IMR-90 (cell line): ENCODE measurements at regions not wholly inside any gene's neighbourhood (a gene's known extent, or its start where the extent isn't known, plus 50 kb on each side); places are given as distances from the start of the nearest gene placed in this dataset.

Source experiments
- ATAC-seq: fragments of 200-7000 bp; cut with Tn5 transposase; 2 replicates; pipeline ENCODE4 v1.9.1; 2020; ENCODE audit warnings: low read depth, mild to moderate bottlenecking, moderate library complexity
- BruUV-seq: library from RNA; stranded (reverse); fragments of 400-500 nt; replicated peaks from 2 replicates; lab custom pipeline; 2021; lab: Mats Ljungman, UMichigan
- CTCF ChIA-PET: fragments of 300-600 bp; formaldehyde crosslinking; extraction: SDS; loops from one replicate; lab custom pipeline; 2021; ENCODE audit warnings: antibody characterized with exemption; lab: Yijun Ruan, JAX
- POLR2A ChIA-PET: fragments of 300-600 bp; sonication (Branson Sonifier 250); formaldehyde crosslinking; loops from one replicate; lab custom pipeline; 2022; ENCODE audit warnings: antibody characterized with exemption; ENCODE audit not compliant: unreplicated experiment; lab: Charles Lee
- DNase-seq: peaks from one replicate; pipeline ENCODE4 v3.0.0; 2013
- H2AFZ ChIP-seq: replicated peaks from 2 replicates; pipeline ENCODE3; 2013; ENCODE audit warnings: low read length, mild to moderate bottlenecking; ENCODE audit not compliant: poor library complexity
- H2AK5ac ChIP-seq: 2 replicates; pipeline ENCODE4 v1.6.1; 2013; ENCODE audit warnings: low read depth, low read length, inconsistent platforms
- H2AK9ac ChIP-seq: replicated peaks from 2 replicates; pipeline ENCODE3; 2013; ENCODE audit warnings: mild to moderate bottlenecking, low read depth, low read length, moderate library complexity; ENCODE audit not compliant: poor library complexity
- H2BK120ac ChIP-seq: 2 replicates; pipeline ENCODE4 v1.6.1; 2013; ENCODE audit warnings: low read depth, low read length, inconsistent platforms
- H2BK15ac ChIP-seq: 3 replicates; pipeline ENCODE4 v1.6.1; 2013; ENCODE audit warnings: low read depth, low read length, inconsistent platforms
- H2BK20ac ChIP-seq: 2 replicates; pipeline ENCODE4 v1.6.1; 2013; ENCODE audit warnings: low read depth, mild to moderate bottlenecking, inconsistent platforms, low read length, moderate library complexity
- H2BK5ac ChIP-seq: 2 replicates; pipeline ENCODE4 v1.6.1; 2013; ENCODE audit warnings: mild to moderate bottlenecking, low read depth, low read length, inconsistent platforms; ENCODE audit not compliant: poor library complexity, severe bottlenecking
- H3K14ac ChIP-seq: replicated peaks from 2 replicates; pipeline ENCODE4 v1.6.1; 2013; ENCODE audit warnings: low read depth, low read length, inconsistent platforms
- H3K18ac ChIP-seq: 2 replicates; pipeline ENCODE4 v1.6.1; 2013; ENCODE audit warnings: low read depth, low read length, control low read depth
- H3K23ac ChIP-seq: 2 replicates; pipeline ENCODE4 v1.6.1; 2013; ENCODE audit warnings: low read depth, low read length, inconsistent platforms
- H3K27ac ChIP-seq: 2 replicates; pipeline ENCODE4 v1.5.1; 2013; ENCODE audit warnings: mild to moderate bottlenecking, control low read depth, low read length; ENCODE audit not compliant: insufficient read depth
- H3K27me3 ChIP-seq: 2 replicates; pipeline ENCODE4 v1.6.1; 2013; ENCODE audit warnings: low read length; ENCODE audit not compliant: control insufficient read depth, insufficient read depth
- H3K36me3 ChIP-seq: 2 replicates; pipeline ENCODE4 v1.6.1; 2013; ENCODE audit warnings: low read length, mixed read lengths; ENCODE audit not compliant: control insufficient read depth, insufficient read depth
- H3K4ac ChIP-seq: 2 replicates; pipeline ENCODE4 v1.6.1; 2013; ENCODE audit warnings: low read depth, low read length, inconsistent platforms
- H3K4me1 ChIP-seq: 2 replicates; pipeline ENCODE4 v1.6.1; 2013; ENCODE audit warnings: low read length, mixed read lengths; ENCODE audit not compliant: control insufficient read depth, insufficient read depth
- H3K4me2 ChIP-seq: 2 replicates; pipeline ENCODE4 v1.6.1; 2013; ENCODE audit warnings: low read depth, mild to moderate bottlenecking, control low read depth, low read length, moderate library complexity
- H3K4me3 ChIP-seq: 2 replicates; pipeline ENCODE4 v1.5.1; 2013; ENCODE audit warnings: low read depth, mild to moderate bottlenecking, control low read depth, low read length, moderate library complexity; ENCODE audit not compliant: insufficient read depth
- H3K56ac ChIP-seq: 2 replicates; pipeline ENCODE4 v1.6.1; 2013; ENCODE audit warnings: low read length, inconsistent platforms; ENCODE audit not compliant: insufficient read depth; ENCODE audit errors: extremely low read depth
- H3K79me1 ChIP-seq, 2 experiments: 2 replicates each; pipeline ENCODE4 v1.6.1; 2013; ENCODE audit warnings: low read length in 2 of 2, inconsistent platforms in 1 of 2, low read depth in 1 of 2
- H3K9ac ChIP-seq: 2 replicates; pipeline ENCODE4 v1.6.1; 2013; ENCODE audit warnings: low read depth, low read length, control low read depth
- H3K9me1 ChIP-seq: 2 replicates; pipeline ENCODE4 v1.6.1; 2013; ENCODE audit warnings: low read length, inconsistent platforms; ENCODE audit not compliant: insufficient read depth
- H3K9me3 ChIP-seq: 2 replicates; pipeline ENCODE4 v1.6.1; 2013; ENCODE audit warnings: low read length; ENCODE audit not compliant: control insufficient read depth, insufficient read depth
- H4K20me1 ChIP-seq: 2 replicates; pipeline ENCODE4 v1.6.1; 2013; ENCODE audit warnings: low read length, inconsistent platforms; ENCODE audit not compliant: insufficient read depth
- H4K5ac ChIP-seq: 2 replicates; pipeline ENCODE4 v1.6.1; 2013; ENCODE audit warnings: mild to moderate bottlenecking, low read depth, low read length, control low read depth
- H4K8ac ChIP-seq, 2 experiments: 2 replicates each; pipeline ENCODE4 v1.6.1; 2013; ENCODE audit warnings: low read depth in 2 of 2, low read length in 2 of 2, control low read depth in 1 of 2, inconsistent platforms in 1 of 2
- H4K91ac ChIP-seq: 2 replicates; pipeline ENCODE4 v1.6.1; 2013; ENCODE audit warnings: low read depth, low read length, inconsistent platforms; ENCODE audit not compliant: insufficient read depth
- BHLHE40 ChIP-seq: fragments of 150-350 bp; IDR thresholded peaks from 2 replicates; pipeline ENCODE4 v1.6.1; 2016; ENCODE audit warnings: mild to moderate bottlenecking, low read depth, low read length
- CEBPB ChIP-seq: IDR thresholded peaks from 2 replicates; pipeline ENCODE4 v1.6.1; 2012; ENCODE audit warnings: low read depth, low read length, improper control_type of control experiment
- MAZ ChIP-seq: IDR thresholded peaks from 2 replicates; pipeline ENCODE4 v1.6.1; 2012; ENCODE audit warnings: low read depth, mild to moderate bottlenecking, low read length, improper control_type of control experiment, moderate library complexity, borderline replicate concordance
- POLR2A ChIP-seq: IDR thresholded peaks from 2 replicates; pipeline ENCODE4 v1.6.1; 2012; ENCODE audit warnings: mild to moderate bottlenecking, low read depth, low read length
- RAD21 ChIP-seq: IDR thresholded peaks from 2 replicates; pipeline ENCODE4 v1.6.1; 2012; ENCODE audit warnings: low read length, improper control_type of control experiment
- WGBS, 2 experiments: methylation state at CpG; one replicate each; pipeline versions ENCODE4 v1.1.5 to v1.1.7; 2013; ENCODE audit warnings: missing lambda C conversion rate in 2 of 2; ENCODE audit not compliant: insufficient read length in 1 of 2; ENCODE audit errors: extremely low coverage in 2 of 2; 5-methylcytosine and 5-hydroxymethylcytosine counted together
- dilution Hi-C: fragments of 300-500 bp; cut with HindIII; formaldehyde crosslinking; loops from one replicate; pipeline ENCODE4 v1.14.3; 2018; ENCODE audit warnings: low sequenced_read_pairs; ENCODE audit not compliant: unreplicated experiment
- in situ Hi-C: fragments of 300-500 bp; cut with MboI; formaldehyde crosslinking; loops from 3 replicates; pipeline ENCODE4 v1.14.3; 2019; ENCODE audit warnings: low sequenced_read_pairs, inconsistent platforms, mixed read lengths
- intact Hi-C: fragments of 100-400 bp; cut with micrococcal nuclease; formaldehyde crosslinking; loops from 2 replicates; pipeline ENCODE4 v1.10.0; 2022

DNA sequence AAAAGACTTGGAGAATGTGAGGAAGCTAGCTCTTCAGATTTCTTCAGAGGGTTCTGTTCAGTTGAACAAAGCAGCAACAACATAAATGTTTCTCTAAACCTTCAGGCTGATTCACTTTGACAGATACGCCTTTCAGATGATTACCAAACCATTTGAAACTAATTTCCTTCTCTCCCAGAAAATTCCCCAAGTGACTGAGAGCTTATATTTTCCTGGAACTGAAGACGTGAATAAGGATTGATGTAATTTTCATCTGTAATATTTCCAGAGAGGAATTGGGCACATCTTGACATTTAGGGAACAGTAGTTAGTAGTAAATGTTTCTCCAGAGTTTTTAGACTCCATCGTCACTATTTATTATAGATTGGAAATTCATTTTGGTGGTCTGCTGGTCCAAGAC, 108.6 kb upstream of the AADACL2 start:
- Histone ChIP-seq H3K36me3 (no peaks in the 10 kb centered on the region), H3K27ac (no peak overlapping the region), H3K27me3 (no peaks in the 10 kb centered on the region; the same call in 1 of the 2 replicates), H2AK5ac (no peak overlapping the region), H4K91ac (no peak overlapping the region), H2BK120ac (no peak overlapping the region), H3K9me3 (no peaks in the 10 kb centered on the region), H2BK15ac (no peak overlapping the region), H2AFZ (no peak overlapping the region), H3K18ac (no peak overlapping the region), H3K4me2 (no peak overlapping the region), H3K14ac (no peak overlapping the region), H2BK20ac (no peak overlapping the region), H3K23ac (no peak overlapping the region), H3K56ac (no peak overlapping the region), H3K9ac (no peak overlapping the region), H3K9me1 (no peaks in the 10 kb centered on the region), H3K4me3 (no peak overlapping the region), H4K8ac (no peak overlapping the region), H2BK5ac (no peak overlapping the region), H3K4ac (no peak overlapping the region), H4K5ac (no peak overlapping the region), H2AK9ac (no peak overlapping the region), H3K4me1 (no peaks in the 10 kb centered on the region), H4K20me1 (no peaks in the 10 kb centered on the region), H3K79me1 (no peaks in the 10 kb centered on the region)
- CTCF ChIA-PET = interaction anchor here (1.4 kb wide), 1 partner anchor 10 kb away, joined by 4 read pairs; no protein-coding TSS in a partner anchor
- WGBS, 2 experiments = no CpG with 5 or more reads among the region's 3 CpGs
- ATAC-seq (no peak), DNase-seq (no peak)
- POLR2A ChIA-PET = no interaction called here
- intact Hi-C loops (no loop called here), in situ Hi-C loops (no loop called here), dilution Hi-C loops (no loop called here)
- no TSS peak for BruUV-seq
- TF ChIP-seq POLR2A (no peak), BHLHE40 (no peak), CEBPB (no peak), RAD21 (no peak), MAZ (no peak)
